Hindlimb muscle (tissue), 1 donor: ENCODE measurements at regions not wholly inside any gene's neighbourhood (a gene's known extent, or its start where the extent isn't known, plus 50 kb on each side); places are given as distances from the start of the nearest gene placed in this dataset.
"Not testable (repeated sequence)": the region's sequence is repeated elsewhere in the genome, so short reads cannot be mapped to it uniquely, and the experiment has no call there.

Source experiments
- DNase-seq: peaks from one replicate; pipeline ENCODE4 v3.0.0-alpha.2; 2013

DNA sequence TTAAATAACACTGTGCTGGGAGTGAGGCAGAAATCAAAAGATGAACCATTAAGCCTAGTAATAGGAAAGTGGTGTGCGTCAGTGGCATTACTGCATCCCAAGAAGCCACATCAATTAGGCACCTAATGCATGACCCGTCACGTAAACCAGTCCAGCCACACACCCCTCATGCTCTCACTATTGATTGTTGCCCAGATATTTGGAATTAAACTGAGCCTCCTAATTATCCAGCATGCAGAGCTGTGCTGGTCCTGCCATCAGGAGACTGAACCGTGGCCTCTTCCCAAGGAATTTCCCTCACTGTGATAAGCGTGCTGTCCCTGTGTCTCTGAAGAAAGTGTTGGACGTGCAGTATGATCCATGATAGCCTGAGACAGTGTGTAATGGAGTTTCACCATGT, 270.6 kb upstream of the SLC14A2 start:
- not testable (repeated sequence) for DNase-seq

DNA sequence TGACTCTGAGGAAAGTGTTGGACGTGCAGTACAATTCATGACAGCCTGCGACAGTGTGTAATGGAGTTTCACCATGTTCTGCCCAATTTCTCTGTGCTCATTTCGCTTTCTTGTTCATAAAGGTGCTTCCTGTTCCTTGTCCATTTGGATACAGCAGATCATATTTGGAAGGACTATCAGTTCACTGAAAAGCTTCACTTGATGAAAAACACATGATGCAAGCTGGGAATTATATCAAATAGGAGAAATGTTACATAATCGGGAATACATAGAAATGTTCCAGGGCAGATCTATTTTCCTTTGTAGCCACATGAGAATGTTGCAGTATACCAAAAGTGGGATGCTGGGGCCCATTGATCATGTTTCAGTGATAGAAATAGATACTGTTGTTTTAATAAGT, 266.3 kb upstream of the SLC14A2 start:
- DNase-seq, result no peak

- no peak for DNase-seq
These were observed 265.8 kb upstream of the SLC14A2 start for GRCh38 chr18:45349467-45349866.

- no peak for DNase-seq
These were observed 264.7 kb upstream of the SLC14A2 start for GRCh38 chr18:45350404-45351156.

DNA sequence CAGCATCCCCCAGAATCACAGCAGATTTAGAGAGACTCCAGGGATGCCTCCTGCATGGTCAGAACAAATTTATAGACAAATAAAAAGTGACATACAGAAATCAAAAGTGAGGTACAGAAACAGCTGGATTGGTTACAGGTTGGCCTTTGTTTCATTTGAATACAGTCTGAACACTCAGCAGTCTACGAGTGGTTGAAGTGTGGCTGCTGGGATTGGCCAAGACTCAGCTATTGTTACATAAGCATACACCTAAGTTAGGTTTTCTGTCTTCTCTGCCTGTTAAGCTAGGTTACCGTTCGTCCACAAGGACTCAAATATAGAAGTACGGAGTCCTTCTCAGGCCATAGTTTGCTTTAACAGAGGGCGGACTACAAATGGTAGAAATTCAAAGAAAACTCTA, 262.4 kb upstream of the SLC14A2 start:
- DNase-seq, result no peak

GRCh38 chr18:45353530-45353929, 261.7 kb upstream of the SLC14A2 start:
- no peak for DNase-seq

DNA sequence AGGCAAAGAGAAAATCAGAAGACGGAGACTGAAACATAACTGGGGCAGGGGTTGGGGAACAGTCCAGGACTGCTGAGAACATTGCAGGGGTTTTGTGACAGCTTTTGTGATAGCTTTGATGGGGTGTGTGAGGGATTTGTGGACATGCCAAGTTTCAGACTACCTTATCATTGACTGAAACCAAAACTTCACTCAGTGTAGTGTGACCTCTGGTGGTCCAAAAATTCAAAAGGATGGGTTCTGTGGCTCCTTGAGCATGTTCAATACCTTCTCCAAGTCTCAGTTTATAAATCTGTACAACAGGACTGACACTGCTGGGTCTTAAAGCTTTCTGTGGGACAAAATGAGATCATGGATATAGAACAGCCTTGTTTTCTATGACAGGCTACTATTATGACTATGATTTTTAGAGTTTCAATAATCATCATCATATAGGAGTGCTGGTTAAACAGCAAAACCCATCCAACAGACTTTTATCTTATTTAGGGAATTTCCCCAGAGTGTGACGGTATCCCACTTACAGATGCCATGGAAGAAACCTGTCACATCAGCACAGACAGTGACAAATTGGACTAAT, 259.2 kb upstream of the SLC14A2 start:
- DNase-seq, result no peak

GRCh38 chr18:45357686-45358470, 257.4 kb upstream of the SLC14A2 start:
- peak; percentile 36 for DNase-seq

DNA sequence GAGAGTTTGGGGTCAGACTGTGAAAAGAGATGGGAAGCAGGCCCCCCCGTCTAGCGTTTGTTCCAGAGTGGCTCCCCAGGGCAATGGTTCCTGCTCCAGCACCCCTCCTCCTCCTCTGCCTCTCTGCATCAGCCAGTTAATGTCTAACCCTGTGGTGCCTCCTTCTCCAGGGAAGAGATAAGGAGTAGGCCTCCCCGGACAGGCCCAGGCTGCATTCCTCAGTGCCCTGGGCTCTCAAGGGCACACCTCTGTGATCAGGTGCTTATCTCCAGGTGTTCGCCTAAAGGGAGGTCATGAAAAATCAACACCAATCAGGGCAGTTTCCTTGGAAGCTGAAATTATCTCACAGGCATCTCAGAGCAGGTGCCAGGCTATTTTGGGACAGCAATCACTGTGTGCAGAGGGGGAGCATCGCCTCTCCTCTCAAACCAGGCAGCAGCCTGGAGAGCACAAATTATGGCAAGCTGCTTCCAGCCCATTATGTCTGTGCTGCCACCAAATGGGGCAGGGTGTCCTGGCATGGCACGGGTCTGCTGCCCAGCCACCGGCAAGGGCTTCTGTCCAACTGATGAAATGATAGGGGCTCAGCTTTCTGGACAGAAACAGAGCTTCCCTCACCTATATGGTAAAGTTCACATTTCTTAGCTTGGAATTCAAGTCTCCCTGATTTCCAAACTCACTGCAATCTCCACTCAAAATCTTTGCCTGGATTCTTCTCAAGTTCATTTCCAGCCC, 255.8 kb upstream of the SLC14A2 start:
- DNase-seq, result no peak

GRCh38 chr18:45361125-45361851, 254.0 kb upstream of the SLC14A2 start:
- no peak for DNase-seq

DNA sequence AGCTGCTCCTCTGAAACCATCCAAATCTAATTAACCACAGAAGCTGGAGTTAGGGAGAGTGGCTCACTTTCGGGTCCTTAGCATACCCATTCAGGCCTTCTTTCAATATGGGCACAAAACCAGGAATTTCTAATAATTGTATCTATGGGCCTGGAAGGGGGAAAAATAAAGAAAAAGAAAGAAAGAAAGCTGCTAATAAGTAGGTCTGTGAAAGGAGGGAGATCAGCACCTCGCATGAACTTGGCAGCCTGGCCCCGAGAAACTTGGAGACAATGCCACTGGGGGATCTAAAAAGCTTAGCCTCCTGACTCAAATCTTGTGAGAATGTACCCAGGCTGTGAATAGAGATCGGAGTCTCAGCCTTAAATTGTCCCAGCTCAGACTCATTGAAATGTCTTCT, 252.1 kb upstream of the SLC14A2 start:
- no peak for DNase-seq

DNA sequence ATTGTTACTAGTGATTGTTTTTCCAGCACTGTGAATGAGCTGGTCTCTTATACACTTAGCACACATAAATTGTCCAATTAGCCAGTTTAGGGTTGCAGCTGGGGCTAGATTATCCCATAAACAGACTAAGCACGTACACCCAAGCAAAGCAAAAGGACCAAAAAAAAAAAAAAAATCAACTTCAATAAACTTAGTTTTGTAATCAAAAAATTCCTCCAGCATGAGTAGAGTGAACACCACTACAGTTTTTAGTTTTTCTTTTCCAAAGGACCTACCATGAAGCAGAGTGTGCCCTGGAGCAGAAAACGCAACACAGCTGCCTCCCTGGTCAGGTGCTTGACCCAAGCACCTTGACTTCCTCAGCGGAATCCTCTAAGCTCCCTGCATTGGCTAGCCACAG, 249.4 kb upstream of the SLC14A2 start:
- DNase-seq, result no peak

- DNase-seq, result peak; percentile 16
These were observed 244.8 kb upstream of the SLC14A2 start for GRCh38 chr18:45370255-45371010.

- no peak for DNase-seq
These were observed 241.9 kb upstream of the SLC14A2 start for GRCh38 chr18:45373286-45373880.

DNA sequence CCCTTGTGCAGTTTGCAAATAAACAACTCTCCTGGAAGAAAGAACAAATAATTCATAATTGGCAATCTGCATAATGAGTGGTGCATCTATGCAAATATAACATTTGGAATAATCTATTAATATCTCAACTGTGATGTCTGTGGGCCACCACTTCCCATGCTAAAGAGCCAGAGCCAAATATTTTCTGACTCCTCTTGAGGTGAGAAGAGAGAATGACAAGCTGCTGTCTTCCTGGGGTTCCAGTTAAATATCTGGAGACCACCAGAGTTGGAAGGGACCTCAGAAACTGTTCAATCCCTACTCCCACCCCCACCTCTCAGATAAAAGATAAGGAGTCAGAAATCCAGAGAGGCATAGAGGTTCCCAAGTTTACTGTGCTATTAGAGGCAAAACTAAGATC, 241.0 kb upstream of the SLC14A2 start:
- DNase-seq, result no peak

DNA sequence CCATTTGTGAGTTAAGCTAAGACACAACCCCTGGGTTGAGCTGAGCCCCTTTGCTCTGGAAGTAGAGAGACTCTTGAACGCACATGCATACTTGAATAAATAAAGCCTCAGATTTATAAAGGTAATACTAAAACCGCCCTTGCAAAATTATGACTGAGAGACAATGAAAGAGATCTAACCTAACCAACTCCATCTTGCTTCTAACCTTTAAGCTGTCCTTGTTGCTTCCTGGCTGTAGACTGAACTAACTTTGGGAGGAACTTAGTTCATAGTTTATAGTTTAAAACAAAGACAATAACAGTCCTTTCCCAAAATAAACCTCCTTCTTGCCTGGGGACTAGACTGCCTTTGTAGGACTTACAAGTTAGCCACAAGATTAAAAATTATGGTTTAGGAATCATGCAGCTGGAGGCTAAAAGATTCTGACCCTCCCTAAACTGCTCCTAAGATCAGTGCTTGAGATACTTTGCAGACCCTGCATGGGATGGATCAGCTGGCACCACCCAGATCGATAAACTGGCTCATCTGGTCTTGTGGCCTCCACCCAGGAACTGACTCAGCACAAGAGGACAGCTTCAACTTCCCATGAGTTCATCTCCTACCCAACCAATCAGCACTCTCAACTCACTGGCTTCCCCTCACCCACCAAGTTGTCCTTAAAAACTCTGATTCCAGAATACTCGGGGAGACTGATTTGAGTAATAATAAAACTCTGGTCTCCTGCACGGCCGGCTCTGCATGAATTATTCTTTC, 240.2 kb upstream of the SLC14A2 start:
- DNase-seq, result no peak

- no peak for DNase-seq
These were observed 239.1 kb upstream of the SLC14A2 start for GRCh38 chr18:45376193-45376592.

DNA sequence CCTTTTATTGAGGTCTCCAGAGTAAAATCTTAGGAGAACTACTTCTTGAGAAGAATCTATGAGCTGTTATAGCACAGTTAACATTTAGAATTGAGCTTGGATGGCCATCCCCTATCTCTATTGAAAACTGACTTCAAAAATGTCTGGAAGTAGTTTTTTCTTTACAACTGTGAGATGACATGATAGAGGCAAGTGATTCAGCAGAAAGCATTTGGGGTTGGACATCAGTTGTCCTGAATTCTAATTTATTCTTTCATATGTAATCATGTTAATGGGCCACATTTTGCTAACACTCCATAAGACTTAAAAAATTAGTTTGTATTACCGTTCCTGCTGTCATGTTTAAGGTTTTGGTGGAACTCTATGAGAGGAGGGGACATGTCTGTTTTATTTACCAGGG, 237.0 kb upstream of the SLC14A2 start:
- DNase-seq, result no peak

- DNase-seq, result no peak
These were observed 236.3 kb upstream of the SLC14A2 start for GRCh38 chr18:45378933-45379332.

GRCh38 chr18:45379903-45380302, 235.4 kb upstream of the SLC14A2 start:
- no peak for DNase-seq
